H9 (cell line): ENCODE measurements at regions not wholly inside any gene's neighbourhood (a gene's known extent, or its start where the extent isn't known, plus 50 kb on each side); places are given as distances from the start of the nearest gene placed in this dataset.

Experiments used
- DNase-seq: peaks from one replicate; pipeline ENCODE4 v3.0.0-alpha.2; 2017
- H2AFZ ChIP-seq: one replicate; pipeline ENCODE4 v1.6.1; 2013; ENCODE audit warnings: mild to moderate bottlenecking, low read length, control low read depth, moderate library complexity
- H2AK5ac ChIP-seq: 2 replicates; pipeline ENCODE4 v1.6.1; 2013; ENCODE audit warnings: low read length, control low read depth, mixed read lengths; ENCODE audit not compliant: insufficient read length
- H2BK120ac ChIP-seq: one replicate; pipeline ENCODE4 v1.6.1; 2013; ENCODE audit warnings: low read depth, mild to moderate bottlenecking, low read length, control low read depth, inconsistent platforms; ENCODE audit not compliant: poor library complexity, severe bottlenecking
- H2BK12ac ChIP-seq: 2 replicates; pipeline ENCODE4 v1.6.1; 2013; ENCODE audit warnings: low read length, control low read depth, mixed read lengths, low read depth; ENCODE audit not compliant: insufficient read length
- H2BK15ac ChIP-seq: 2 replicates; pipeline ENCODE4 v1.6.1; 2013; ENCODE audit warnings: low read depth, low read length, control low read depth
- H2BK20ac ChIP-seq: one replicate; pipeline ENCODE4 v1.6.1; 2013; ENCODE audit warnings: low read depth, mild to moderate bottlenecking, low read length, control low read depth, inconsistent platforms; ENCODE audit not compliant: poor library complexity, severe bottlenecking
- H2BK5ac ChIP-seq: 2 replicates; pipeline ENCODE4 v1.6.1; 2013; ENCODE audit warnings: low read length, control low read depth, mixed read lengths; ENCODE audit not compliant: insufficient read length
- H3K14ac ChIP-seq: 2 replicates; pipeline ENCODE4 v1.6.1; 2013; ENCODE audit warnings: low read length, control low read depth; ENCODE audit not compliant: insufficient read depth
- H3K18ac ChIP-seq: 2 replicates; pipeline ENCODE4 v1.6.1; 2013; ENCODE audit warnings: low read depth, mild to moderate bottlenecking, mixed read lengths, low read length, control low read depth; ENCODE audit not compliant: insufficient read length
- H3K23ac ChIP-seq: 2 replicates; pipeline ENCODE4 v1.6.1; 2013; ENCODE audit warnings: low read length, control low read depth, mixed read lengths, low read depth; ENCODE audit not compliant: insufficient read length
- H3K23me2 ChIP-seq: 2 replicates; pipeline ENCODE4 v1.6.1; 2013; ENCODE audit warnings: low read depth, mild to moderate bottlenecking, mixed read lengths, low read length, control low read depth; ENCODE audit not compliant: insufficient read length, poor library complexity, severe bottlenecking
- H3K27ac ChIP-seq: 2 replicates; pipeline ENCODE4 v1.5.1; 2013; ENCODE audit warnings: low read length, control low read depth, mixed read lengths, low read depth; ENCODE audit not compliant: insufficient read length
- H3K27me3 ChIP-seq: 2 replicates; pipeline ENCODE4 v1.6.1; 2013; ENCODE audit warnings: low read length, control low read depth, inconsistent platforms; ENCODE audit not compliant: insufficient read depth
- H3K4ac ChIP-seq: 2 replicates; pipeline ENCODE4 v1.6.1; 2013; ENCODE audit warnings: low read depth, mild to moderate bottlenecking, control low read depth, inconsistent platforms, low read length, moderate library complexity
- H3K4me1 ChIP-seq: 2 replicates; pipeline ENCODE4 v1.6.1; 2013; ENCODE audit warnings: low read length, control low read depth, inconsistent platforms; ENCODE audit not compliant: insufficient read depth
- H3K4me2 ChIP-seq: 2 replicates; pipeline ENCODE4 v1.6.1; 2013; ENCODE audit warnings: low read length, control low read depth, mixed read lengths; ENCODE audit not compliant: insufficient read length, insufficient read depth
- H3K56ac ChIP-seq: 2 replicates; pipeline ENCODE4 v1.6.1; 2013; ENCODE audit warnings: low read depth, mild to moderate bottlenecking, mixed read lengths, low read length, control low read depth; ENCODE audit not compliant: insufficient read length
- H3K79me1 ChIP-seq: 2 replicates; pipeline ENCODE4 v1.6.1; 2013; ENCODE audit warnings: low read depth, mild to moderate bottlenecking, moderate library complexity, low read length, control low read depth, inconsistent platforms; ENCODE audit not compliant: insufficient read depth, poor library complexity, severe bottlenecking
- H3K79me2 ChIP-seq: 2 replicates; pipeline ENCODE4 v1.6.1; 2013; ENCODE audit warnings: low read length, control low read depth, inconsistent platforms; ENCODE audit not compliant: insufficient read depth
- H3K9ac ChIP-seq: 2 replicates; pipeline ENCODE4 v1.6.1; 2013; ENCODE audit warnings: low read length, control low read depth, mixed read lengths; ENCODE audit not compliant: insufficient read length; ENCODE audit errors: extremely low read depth
- H3K9me3 ChIP-seq: one replicate; pipeline ENCODE4 v1.6.1; 2013; ENCODE audit warnings: low read depth, low read length, inconsistent platforms; ENCODE audit not compliant: control insufficient read depth
- H3T11ph ChIP-seq: one replicate; pipeline ENCODE4 v1.6.1; 2013; ENCODE audit warnings: mild to moderate bottlenecking, low read length, control low read depth, inconsistent platforms
- H4K20me1 ChIP-seq: one replicate; pipeline ENCODE4 v1.6.1; 2013; ENCODE audit not compliant: control insufficient read depth, insufficient read length, insufficient read depth
- H4K5ac ChIP-seq: 2 replicates; pipeline ENCODE4 v1.6.1; 2013; ENCODE audit warnings: low read depth, mild to moderate bottlenecking, mixed read lengths, low read length, control low read depth; ENCODE audit not compliant: insufficient read length
- H4K8ac ChIP-seq: replicated peaks from 2 replicates; pipeline ENCODE4 v1.6.1; 2013; ENCODE audit warnings: low read length, control low read depth, mixed read lengths, low read depth; ENCODE audit not compliant: insufficient read length
- H4K91ac ChIP-seq: 2 replicates; pipeline ENCODE4 v1.6.1; 2013; ENCODE audit warnings: low read depth, mild to moderate bottlenecking, moderate library complexity, mixed read lengths, low read length, control low read depth; ENCODE audit not compliant: insufficient read length
- H3K27ac Mint-ChIP-seq, 3 experiments: 2 replicates in 2 of 3; 3 replicates in 1 of 3; pipeline ENCODE4 v1.8.0; 2020 to 2021; ENCODE audit warnings: mixed read lengths in 3 of 3, mild to moderate bottlenecking in 1 of 3, moderate library complexity in 1 of 3
- H3K27me3 Mint-ChIP-seq: 2 replicates; pipeline ENCODE4 v1.8.0; 2021; ENCODE audit warnings: low read depth, mild to moderate bottlenecking, moderate library complexity, mixed read lengths
- H3K36me3 Mint-ChIP-seq, 3 experiments: 2 replicates in 2 of 3; 3 replicates in 1 of 3; pipeline ENCODE4 v1.8.0; 2020 to 2021; ENCODE audit warnings: low read depth in 3 of 3, mixed read lengths in 3 of 3; ENCODE audit not compliant: insufficient read depth in 1 of 3
- H3K4me1 Mint-ChIP-seq, 2 experiments: 2 replicates each; pipeline ENCODE4 v1.8.0; 2020; ENCODE audit warnings: mixed read lengths in 2 of 2
- H3K4me3 Mint-ChIP-seq, 2 experiments: 2 replicates in 1 of 2; 3 replicates in 1 of 2; pipeline ENCODE4 v1.8.0; 2020 to 2021; ENCODE audit warnings: mild to moderate bottlenecking in 2 of 2, mixed read lengths in 2 of 2, moderate library complexity in 1 of 2
- H3K9me3 Mint-ChIP-seq, 2 experiments: 2 replicates in 1 of 2; 3 replicates in 1 of 2; pipeline ENCODE4 v1.8.0; 2020; ENCODE audit warnings: mild to moderate bottlenecking in 2 of 2, mixed read lengths in 2 of 2, moderate library complexity in 1 of 2
- CTCF ChIP-seq: fragments of 200-600 bp; sonication (generic); conservative IDR thresholded peaks from 3 replicates; pipeline ENCODE4 v1.8.0; 2021; ENCODE audit warnings: antibody characterized with exemption, mild to moderate bottlenecking
- WGBS: extraction: QIAGEN DNeasy Blood & Tissue Kit; methylation state at CpG from one replicate; pipeline ENCODE4 v1.1.7; 2013; ENCODE audit warnings: missing lambda C conversion rate, low lambda C conversion rate, mixed read lengths; ENCODE audit not compliant: insufficient read length; ENCODE audit errors: extremely low coverage; 5-methylcytosine and 5-hydroxymethylcytosine counted together

GRCh38 chr1:239939602-239940001, 152.1 kb upstream of the FMN2 start:
- no peak overlapping the region for H2BK120ac ChIP-seq
- peaks cover 16 to 30% (median 25%) of the 10 kb centered on the region in 3 experiments for H3K36me3 Mint-ChIP-seq
- H4K8ac ChIP-seq = no peak overlapping the region
- no peak overlapping the region for H3K18ac ChIP-seq
- H3K56ac ChIP-seq = no peak overlapping the region
- H2BK12ac ChIP-seq = no peak overlapping the region
- no peak overlapping the region for H3K27ac Mint-ChIP-seq
- H3T11ph ChIP-seq = no peak overlapping the region
- no peak overlapping the region for H4K5ac ChIP-seq
- no peak overlapping the region for H3K23ac ChIP-seq
- H3K27me3 ChIP-seq = no peaks in the 10 kb centered on the region
- no peak overlapping the region for H4K91ac ChIP-seq
- TF ChIP-seq CTCF = no peak
- no peaks in the 10 kb centered on the region for H3K79me1 ChIP-seq
- WGBS = no CpG with 5 or more reads among the region's 2 CpGs
- no peaks in the 10 kb centered on the region for H3K79me2 ChIP-seq
- H3K9ac ChIP-seq = no peak overlapping the region
- no peak for DNase-seq
- peaks cover 30 to 34% of the 10 kb centered on the region in 2 experiments for H3K9me3 Mint-ChIP-seq
- H2AK5ac ChIP-seq = no peak overlapping the region
- no peaks in the 10 kb centered on the region for H3K27me3 Mint-ChIP-seq
- no peaks in the 10 kb centered on the region for H3K4me1 Mint-ChIP-seq
- H3K27ac ChIP-seq = no peak overlapping the region
- H3K4ac ChIP-seq = no peak overlapping the region
- H3K4me3 Mint-ChIP-seq = no peak overlapping the region
- no peak overlapping the region for H2BK5ac ChIP-seq
- H4K20me1 ChIP-seq = no peaks in the 10 kb centered on the region
- H3K9me3 ChIP-seq = peaks cover 9% of the 10 kb centered on the region
- no peaks in the 10 kb centered on the region for H3K4me1 ChIP-seq
- no peak overlapping the region for H2BK20ac ChIP-seq
- no peak overlapping the region for H2AFZ ChIP-seq
- H2BK15ac ChIP-seq = no peak overlapping the region
- H3K14ac ChIP-seq = no peak overlapping the region
- no peaks in the 10 kb centered on the region for H3K23me2 ChIP-seq
- no peak overlapping the region for H3K4me2 ChIP-seq
